IMR-90 (cell line): ENCODE measurements at regions not wholly inside any gene's neighbourhood (a gene's known extent, or its start where the extent isn't known, plus 50 kb on each side); places are given as distances from the start of the nearest gene placed in this dataset.

ENCODE experiments used
- ATAC-seq: fragments of 200-7000 bp; cut with Tn5 transposase; 2 replicates; pipeline ENCODE4 v1.9.1; 2020; ENCODE audit warnings: low read depth, mild to moderate bottlenecking, moderate library complexity
- BruUV-seq: library from RNA; stranded (reverse); fragments of 400-500 nt; replicated peaks from 2 replicates; lab custom pipeline; 2021; lab: Mats Ljungman, UMichigan
- CTCF ChIA-PET: fragments of 300-600 bp; formaldehyde crosslinking; extraction: SDS; loops from one replicate; lab custom pipeline; 2021; ENCODE audit warnings: antibody characterized with exemption; lab: Yijun Ruan, JAX
- POLR2A ChIA-PET: fragments of 300-600 bp; sonication (Branson Sonifier 250); formaldehyde crosslinking; loops from one replicate; lab custom pipeline; 2022; ENCODE audit warnings: antibody characterized with exemption; ENCODE audit not compliant: unreplicated experiment; lab: Charles Lee
- DNase-seq: peaks from one replicate; pipeline ENCODE4 v3.0.0; 2013
- H2AFZ ChIP-seq: replicated peaks from 2 replicates; pipeline ENCODE3; 2013; ENCODE audit warnings: low read length, mild to moderate bottlenecking; ENCODE audit not compliant: poor library complexity
- H2AK5ac ChIP-seq: 2 replicates; pipeline ENCODE4 v1.6.1; 2013; ENCODE audit warnings: low read depth, low read length, inconsistent platforms
- H2AK9ac ChIP-seq: replicated peaks from 2 replicates; pipeline ENCODE3; 2013; ENCODE audit warnings: mild to moderate bottlenecking, low read depth, low read length, moderate library complexity; ENCODE audit not compliant: poor library complexity
- H2BK120ac ChIP-seq: 2 replicates; pipeline ENCODE4 v1.6.1; 2013; ENCODE audit warnings: low read depth, low read length, inconsistent platforms
- H2BK15ac ChIP-seq: 3 replicates; pipeline ENCODE4 v1.6.1; 2013; ENCODE audit warnings: low read depth, low read length, inconsistent platforms
- H2BK20ac ChIP-seq: 2 replicates; pipeline ENCODE4 v1.6.1; 2013; ENCODE audit warnings: low read depth, mild to moderate bottlenecking, inconsistent platforms, low read length, moderate library complexity
- H2BK5ac ChIP-seq: 2 replicates; pipeline ENCODE4 v1.6.1; 2013; ENCODE audit warnings: mild to moderate bottlenecking, low read depth, low read length, inconsistent platforms; ENCODE audit not compliant: poor library complexity, severe bottlenecking
- H3K14ac ChIP-seq: replicated peaks from 2 replicates; pipeline ENCODE4 v1.6.1; 2013; ENCODE audit warnings: low read depth, low read length, inconsistent platforms
- H3K18ac ChIP-seq: 2 replicates; pipeline ENCODE4 v1.6.1; 2013; ENCODE audit warnings: low read depth, low read length, control low read depth
- H3K23ac ChIP-seq: 2 replicates; pipeline ENCODE4 v1.6.1; 2013; ENCODE audit warnings: low read depth, low read length, inconsistent platforms
- H3K27ac ChIP-seq: 2 replicates; pipeline ENCODE4 v1.5.1; 2013; ENCODE audit warnings: mild to moderate bottlenecking, control low read depth, low read length; ENCODE audit not compliant: insufficient read depth
- H3K27me3 ChIP-seq: 2 replicates; pipeline ENCODE4 v1.6.1; 2013; ENCODE audit warnings: low read length; ENCODE audit not compliant: control insufficient read depth, insufficient read depth
- H3K36me3 ChIP-seq: 2 replicates; pipeline ENCODE4 v1.6.1; 2013; ENCODE audit warnings: low read length, mixed read lengths; ENCODE audit not compliant: control insufficient read depth, insufficient read depth
- H3K4ac ChIP-seq: 2 replicates; pipeline ENCODE4 v1.6.1; 2013; ENCODE audit warnings: low read depth, low read length, inconsistent platforms
- H3K4me1 ChIP-seq: 2 replicates; pipeline ENCODE4 v1.6.1; 2013; ENCODE audit warnings: low read length, mixed read lengths; ENCODE audit not compliant: control insufficient read depth, insufficient read depth
- H3K4me2 ChIP-seq: 2 replicates; pipeline ENCODE4 v1.6.1; 2013; ENCODE audit warnings: low read depth, mild to moderate bottlenecking, control low read depth, low read length, moderate library complexity
- H3K4me3 ChIP-seq: 2 replicates; pipeline ENCODE4 v1.5.1; 2013; ENCODE audit warnings: low read depth, mild to moderate bottlenecking, control low read depth, low read length, moderate library complexity; ENCODE audit not compliant: insufficient read depth
- H3K56ac ChIP-seq: 2 replicates; pipeline ENCODE4 v1.6.1; 2013; ENCODE audit warnings: low read length, inconsistent platforms; ENCODE audit not compliant: insufficient read depth; ENCODE audit errors: extremely low read depth
- H3K79me1 ChIP-seq, 2 experiments: 2 replicates each; pipeline ENCODE4 v1.6.1; 2013; ENCODE audit warnings: low read length in 2 of 2, inconsistent platforms in 1 of 2, low read depth in 1 of 2
- H3K9ac ChIP-seq: 2 replicates; pipeline ENCODE4 v1.6.1; 2013; ENCODE audit warnings: low read depth, low read length, control low read depth
- H3K9me1 ChIP-seq: 2 replicates; pipeline ENCODE4 v1.6.1; 2013; ENCODE audit warnings: low read length, inconsistent platforms; ENCODE audit not compliant: insufficient read depth
- H3K9me3 ChIP-seq: 2 replicates; pipeline ENCODE4 v1.6.1; 2013; ENCODE audit warnings: low read length; ENCODE audit not compliant: control insufficient read depth, insufficient read depth
- H4K20me1 ChIP-seq: 2 replicates; pipeline ENCODE4 v1.6.1; 2013; ENCODE audit warnings: low read length, inconsistent platforms; ENCODE audit not compliant: insufficient read depth
- H4K5ac ChIP-seq: 2 replicates; pipeline ENCODE4 v1.6.1; 2013; ENCODE audit warnings: mild to moderate bottlenecking, low read depth, low read length, control low read depth
- H4K8ac ChIP-seq, 2 experiments: 2 replicates each; pipeline ENCODE4 v1.6.1; 2013; ENCODE audit warnings: low read depth in 2 of 2, low read length in 2 of 2, control low read depth in 1 of 2, inconsistent platforms in 1 of 2
- H4K91ac ChIP-seq: 2 replicates; pipeline ENCODE4 v1.6.1; 2013; ENCODE audit warnings: low read depth, low read length, inconsistent platforms; ENCODE audit not compliant: insufficient read depth
- CEBPB ChIP-seq: IDR thresholded peaks from 2 replicates; pipeline ENCODE4 v1.6.1; 2012; ENCODE audit warnings: low read depth, low read length, improper control_type of control experiment
- CHD1 ChIP-seq: IDR thresholded peaks from 2 replicates; pipeline ENCODE4 v1.6.1; 2012; ENCODE audit warnings: low read depth, low read length, improper control_type of control experiment
- CTCF ChIP-seq: conservative IDR thresholded peaks from 2 replicates; pipeline ENCODE4 v1.5.1; 2012; ENCODE audit warnings: mild to moderate bottlenecking, low read depth, low read length, improper control_type of control experiment
- ELK1 ChIP-seq: fragments of 150-350 bp; IDR thresholded peaks from 2 replicates; pipeline ENCODE4 v1.6.1; 2016; ENCODE audit warnings: low read depth, mild to moderate bottlenecking, low read length, moderate library complexity, borderline replicate concordance
- FOS ChIP-seq: fragments of 150-350 bp; IDR thresholded peaks from 2 replicates; pipeline ENCODE4 v1.6.1; 2016; ENCODE audit warnings: low read depth, low read length
- MAFK ChIP-seq: IDR thresholded peaks from 2 replicates; pipeline ENCODE4 v1.6.1; 2012; ENCODE audit warnings: low read depth, low read length, improper control_type of control experiment
- MAZ ChIP-seq: IDR thresholded peaks from 2 replicates; pipeline ENCODE4 v1.6.1; 2012; ENCODE audit warnings: low read depth, mild to moderate bottlenecking, low read length, improper control_type of control experiment, moderate library complexity, borderline replicate concordance
- NFE2L2 ChIP-seq: fragments of 150-350 bp; IDR thresholded peaks from 2 replicates; pipeline ENCODE4 v1.6.1; 2016; ENCODE audit warnings: low read depth, mild to moderate bottlenecking, low read length
- RAD21 ChIP-seq: IDR thresholded peaks from 2 replicates; pipeline ENCODE4 v1.6.1; 2012; ENCODE audit warnings: low read length, improper control_type of control experiment
- RCOR1 ChIP-seq: IDR thresholded peaks from 2 replicates; pipeline ENCODE4 v1.6.1; 2012; ENCODE audit warnings: mild to moderate bottlenecking, low read length, improper control_type of control experiment; ENCODE audit not compliant: insufficient replicate concordance
- WGBS, 2 experiments: methylation state at CpG; one replicate each; pipeline versions ENCODE4 v1.1.5 to v1.1.7; 2013; ENCODE audit warnings: missing lambda C conversion rate in 2 of 2; ENCODE audit not compliant: insufficient read length in 1 of 2; ENCODE audit errors: extremely low coverage in 2 of 2; 5-methylcytosine and 5-hydroxymethylcytosine counted together
- dilution Hi-C: fragments of 300-500 bp; cut with HindIII; formaldehyde crosslinking; loops from one replicate; pipeline ENCODE4 v1.14.3; 2018; ENCODE audit warnings: low sequenced_read_pairs; ENCODE audit not compliant: unreplicated experiment
- in situ Hi-C: fragments of 300-500 bp; cut with MboI; formaldehyde crosslinking; loops from 3 replicates; pipeline ENCODE4 v1.14.3; 2019; ENCODE audit warnings: low sequenced_read_pairs, inconsistent platforms, mixed read lengths
- intact Hi-C: fragments of 100-400 bp; cut with micrococcal nuclease; formaldehyde crosslinking; loops from 2 replicates; pipeline ENCODE4 v1.10.0; 2022

DNA sequence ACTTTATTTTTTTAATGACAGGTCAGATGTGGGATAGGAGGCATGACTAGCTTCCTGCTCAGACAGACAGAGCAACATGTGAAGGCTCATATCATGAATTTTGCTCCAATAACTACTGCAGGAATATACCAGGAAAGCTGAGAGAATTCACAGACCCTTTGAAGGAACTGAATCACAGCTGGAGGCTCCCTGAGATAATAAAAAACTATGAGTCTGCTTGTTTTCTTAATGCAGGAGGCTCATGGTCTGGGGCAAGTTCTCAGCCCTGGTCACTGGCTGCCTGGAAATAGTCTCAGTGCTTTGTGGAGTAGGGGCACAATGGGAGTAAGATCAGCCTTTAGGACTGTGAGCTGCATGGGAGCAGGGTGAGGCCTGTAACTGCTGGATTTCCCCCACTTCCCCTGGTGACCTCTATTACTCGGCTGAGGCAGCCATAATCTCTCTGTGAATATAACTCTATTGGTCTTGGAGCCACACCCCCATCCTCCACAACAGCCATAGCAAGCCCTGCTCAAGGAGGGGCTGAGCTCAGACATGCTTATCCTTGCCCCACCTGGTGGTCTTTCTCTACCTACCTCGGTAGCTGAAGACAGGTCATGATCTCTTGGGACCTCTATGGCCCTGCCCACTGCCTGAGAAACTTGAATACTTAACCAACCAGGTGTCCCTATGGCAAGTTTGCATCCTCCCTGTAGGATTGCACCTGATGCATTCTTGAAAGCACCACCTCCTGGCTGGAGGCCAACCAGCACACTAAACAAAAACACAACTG, 281.6 kb upstream of the TMCO5A start:
- Histone ChIP-seq H3K9me3 (no peaks in the 10 kb centered on the region), H2AK9ac (no peak overlapping the region), H3K9me1 (no peaks in the 10 kb centered on the region), H3K4ac (no peak overlapping the region), H2BK120ac (no peak overlapping the region), H3K27ac (no peak overlapping the region), H4K5ac (no peak overlapping the region), H3K9ac (no peak overlapping the region), H3K36me3 (no peaks in the 10 kb centered on the region), H4K91ac (no peak overlapping the region), H3K4me1 (no peaks in the 10 kb centered on the region), H3K4me3 (no peak overlapping the region), H4K8ac (no peak overlapping the region), H2AK5ac (no peak overlapping the region), H3K56ac (no peak overlapping the region), H3K27me3 (no peaks in the 10 kb centered on the region), H2BK15ac (no peak overlapping the region), H2AFZ (no peak overlapping the region), H3K18ac (no peak overlapping the region), H3K79me1 (no peaks in the 10 kb centered on the region), H2BK5ac (no peak overlapping the region), H4K20me1 (no peaks in the 10 kb centered on the region), H3K4me2 (no peak overlapping the region), H3K14ac (no peak overlapping the region), H3K23ac (no peak overlapping the region), H2BK20ac (no peak overlapping the region)
- WGBS, 2 experiments = no CpG with 5 or more reads among the region's 2 CpGs
- in situ Hi-C loops (no loop called here), intact Hi-C loops (no loop called here), dilution Hi-C loops (no loop called here)
- BruUV-seq = no TSS peak
- TF ChIP-seq ELK1 (no peak), CHD1 (no peak), RAD21 (no peak), MAFK (no peak), CEBPB (no peak), MAZ (no peak), CTCF (no peak), RCOR1 (no peak), FOS (no peak), NFE2L2 (no peak)
- no peak for DNase-seq
- ATAC-seq = no peak
- ChIA-PET POLR2A (no interaction called here), CTCF (no interaction called here)
